ENCODE measurements at regions not wholly inside any gene's neighbourhood (a gene's known extent, or its start where the extent isn't known, plus 50 kb on each side); places are given as distances from the start of the nearest gene placed in this dataset.

- no peaks in the 10 kb centered on the region for H3K9me3 ChIP-seq
- DNase-seq (ENCODE audit: low spot score), result no peak
- no peak overlapping the region for H3K4me3 ChIP-seq
- no peaks in the 10 kb centered on the region for H3K36me3 ChIP-seq
- TF ChIP-seq CTCF (IDR thresholded peaks at IDR 0.05), result no peak
- H3K4me1 ChIP-seq, result no peaks in the 10 kb centered on the region
- H3K27ac ChIP-seq, result no peak overlapping the region
- no peaks in the 10 kb centered on the region for H3K27me3 ChIP-seq
These were observed 1383.8 kb downstream of the EFNB2 start for GRCh38 chr13:105151639-105152038.

DNA sequence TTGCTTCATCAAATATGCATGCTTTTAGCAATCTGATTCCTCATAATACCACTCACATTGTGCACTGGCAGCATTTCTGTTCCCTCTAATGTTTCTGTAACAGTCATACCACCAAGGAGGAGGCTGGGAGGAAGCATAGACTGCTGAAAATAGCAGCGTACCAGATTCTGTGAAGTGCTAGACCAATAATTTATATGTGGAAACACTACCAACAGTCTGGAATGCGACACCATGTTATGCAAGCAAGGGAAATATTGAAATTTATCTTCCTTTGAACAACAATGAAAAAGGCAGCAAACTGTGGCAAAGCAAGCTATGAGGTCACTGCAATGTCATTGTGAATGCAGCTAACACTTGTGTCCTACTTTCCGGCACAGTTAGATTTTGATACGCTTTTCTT is 1388.0 kb downstream of the EFNB2 start:
- DNase-seq (ENCODE audit: low spot score), result no peak
- Histone ChIP-seq H3K4me1 (no peaks in the 10 kb centered on the region), H3K36me3 (no peaks in the 10 kb centered on the region), H3K27ac (no peak overlapping the region), H3K27me3 (no peaks in the 10 kb centered on the region), H3K4me3 (no peak overlapping the region), H3K9me3 (no peaks in the 10 kb centered on the region)
- no peak for TF ChIP-seq CTCF (IDR thresholded peaks at IDR 0.05)

DNA sequence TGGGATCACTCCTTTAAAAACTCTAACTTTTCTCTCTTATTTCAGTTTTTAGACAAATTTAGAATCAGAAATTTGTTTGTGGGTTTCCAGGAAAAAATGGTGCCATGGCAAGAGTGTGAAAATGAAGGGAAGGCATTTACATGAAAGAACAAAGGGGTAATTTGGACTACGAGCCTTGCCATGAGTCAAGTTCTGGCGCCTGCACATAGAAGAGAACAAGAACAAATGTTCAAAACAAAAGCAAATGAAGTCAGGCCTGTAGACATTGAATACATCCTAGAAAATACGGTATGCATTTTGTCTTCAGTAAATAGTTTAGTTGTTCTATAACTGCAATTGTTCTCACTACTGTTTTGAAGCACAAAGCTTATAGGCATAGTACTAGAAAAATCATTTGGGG is 1390.5 kb downstream of the EFNB2 start:
- no peak for DNase-seq (ENCODE audit: low spot score)
- no peaks in the 10 kb centered on the region for H3K27me3 ChIP-seq
- TF ChIP-seq CTCF (IDR thresholded peaks at IDR 0.05), result no peak
- no peaks in the 10 kb centered on the region for H3K4me1 ChIP-seq
- H3K36me3 ChIP-seq, result no peaks in the 10 kb centered on the region
- no peak overlapping the region for H3K27ac ChIP-seq
- H3K4me3 ChIP-seq, result no peak overlapping the region
- H3K9me3 ChIP-seq, result no peaks in the 10 kb centered on the region

- Histone ChIP-seq H3K27me3 (no peaks in the 10 kb centered on the region), H3K36me3 (no peaks in the 10 kb centered on the region), H3K4me3 (no peak overlapping the region), H3K9me3 (no peaks in the 10 kb centered on the region), H3K27ac (no peak overlapping the region), H3K4me1 (no peaks in the 10 kb centered on the region)
- no peak for DNase-seq (ENCODE audit: low spot score)
- TF ChIP-seq CTCF (IDR thresholded peaks at IDR 0.05), result no peak
These were observed 1391.4 kb downstream of the EFNB2 start for GRCh38 chr13:105144020-105144419.

DNA sequence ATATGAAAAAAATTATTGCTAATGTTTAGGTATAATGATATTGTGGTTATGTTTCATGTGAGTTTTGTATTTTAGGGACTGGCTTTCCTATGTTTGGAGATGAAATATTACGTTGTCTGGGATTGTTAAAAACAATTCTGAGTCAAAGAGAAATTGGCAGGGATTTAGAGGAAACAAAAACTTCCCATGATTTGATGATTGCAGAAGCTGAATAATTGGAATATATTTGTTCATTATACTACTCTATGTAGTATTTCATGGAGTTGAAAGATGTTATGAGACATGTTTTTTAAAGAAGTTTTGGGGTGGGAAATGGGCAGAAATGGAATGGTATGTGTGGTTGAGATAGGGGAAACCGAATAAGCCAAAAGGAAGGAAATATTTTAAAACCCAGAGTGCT is 1392.9 kb downstream of the EFNB2 start:
- no peaks in the 10 kb centered on the region for H3K4me1 ChIP-seq
- no peaks in the 10 kb centered on the region for H3K9me3 ChIP-seq
- TF ChIP-seq CTCF (IDR thresholded peaks at IDR 0.05), result no peak
- H3K27ac ChIP-seq, result no peak overlapping the region
- DNase-seq (ENCODE audit: low spot score), result no peak
- H3K36me3 ChIP-seq, result no peaks in the 10 kb centered on the region
- no peaks in the 10 kb centered on the region for H3K27me3 ChIP-seq
- no peak overlapping the region for H3K4me3 ChIP-seq

All from right atrium auricular region (tissue), 2 donors.